ENCODE measurements at regions not wholly inside any gene's neighbourhood (a gene's known extent, or its start where the extent isn't known, plus 50 kb on each side); places are given as distances from the start of the nearest gene placed in this dataset.

- H3K4me3 ChIP-seq: no peak overlapping the region
- H3K27ac ChIP-seq: no peak overlapping the region
- no peaks in the 10 kb centered on the region for H3K9me3 ChIP-seq
- TF ChIP-seq POLR2A (IDR thresholded peaks at IDR 0.05): no peak
- TF ChIP-seq CTCF (IDR thresholded peaks at IDR 0.05 in 4 of 5, conservative IDR thresholded peaks at IDR 0.05 in 1 of 5): no peak
- in situ Hi-C loops (cut with MboI; ENCODE audit: low sequenced_read_pairs in 4 of 4): no loop called here
- H3K27me3 ChIP-seq: no peaks in the 10 kb centered on the region
- no peak for ATAC-seq
- H3K36me3 ChIP-seq: no peaks in the 10 kb centered on the region
- intact Hi-C loops (cut with DNase I; ENCODE audit: low total_unique reads): no loop called here
- DNase-seq: no peak
- peaks cover 0 to 4% of the 10 kb centered on the region in 2 donors for H3K4me1 ChIP-seq
Measured at GRCh38 chr20:58059260-58059544, 169.3 kb downstream of the ANKRD60 start.

DNA sequence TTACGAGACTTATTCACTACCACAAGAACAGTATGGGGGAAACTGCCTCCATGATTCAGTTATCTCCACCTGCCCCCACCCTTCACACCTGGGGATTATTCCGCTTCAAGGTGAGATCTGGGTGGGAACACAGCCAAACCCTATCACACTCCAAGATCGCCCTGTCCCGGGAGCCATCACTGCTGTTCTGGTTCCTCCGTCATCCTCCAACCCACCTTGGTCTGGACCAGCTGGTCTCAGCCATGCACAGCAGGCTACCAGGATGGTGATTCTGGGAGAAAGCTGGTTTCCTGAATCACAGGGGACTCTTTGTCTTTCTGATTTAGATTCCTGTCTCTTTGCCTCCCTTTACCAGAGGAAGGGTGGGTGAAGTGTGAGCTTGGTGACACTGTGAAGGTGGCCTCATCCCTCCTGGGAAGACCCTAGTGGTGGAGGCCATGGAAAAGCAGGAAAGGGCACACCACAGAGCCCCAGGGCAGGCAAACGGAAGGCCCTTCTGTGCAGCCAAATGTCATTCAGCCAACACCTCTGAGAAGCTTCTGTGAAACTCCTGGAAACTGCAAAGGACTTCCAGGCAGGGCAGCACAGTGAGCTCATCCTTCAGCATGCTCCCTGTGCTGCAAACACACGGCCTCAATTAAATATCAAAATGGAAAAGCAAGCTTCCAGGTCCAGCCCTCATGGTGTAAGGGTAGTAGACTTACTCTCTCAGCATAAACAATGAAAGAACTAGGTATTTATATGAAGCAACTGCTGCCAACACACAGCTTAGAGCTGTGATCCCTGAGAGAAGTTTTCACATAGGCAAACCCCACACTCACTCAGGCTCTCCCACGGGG is 169.8 kb downstream of the ANKRD60 start:
- H3K36me3 ChIP-seq: no peaks in the 10 kb centered on the region
- DNase-seq (no peak), ATAC-seq (no peak)
- intact Hi-C loops (cut with DNase I; ENCODE audit: low total_unique reads): no loop called here
- H3K4me3 ChIP-seq: no peak overlapping the region
- TF ChIP-seq CTCF (IDR thresholded peaks at IDR 0.05 in 4 of 5, conservative IDR thresholded peaks at IDR 0.05 in 1 of 5) (no peak), POLR2A (IDR thresholded peaks at IDR 0.05) (no peak)
- H3K27me3 ChIP-seq: no peaks in the 10 kb centered on the region
- H3K27ac ChIP-seq: no peak overlapping the region
- H3K9me3 ChIP-seq: no peaks in the 10 kb centered on the region
- in situ Hi-C loops (cut with MboI; ENCODE audit: low sequenced_read_pairs in 4 of 4): no loop called here
- peaks cover 0 to 4% of the 10 kb centered on the region in 2 donors for H3K4me1 ChIP-seq

DNA sequence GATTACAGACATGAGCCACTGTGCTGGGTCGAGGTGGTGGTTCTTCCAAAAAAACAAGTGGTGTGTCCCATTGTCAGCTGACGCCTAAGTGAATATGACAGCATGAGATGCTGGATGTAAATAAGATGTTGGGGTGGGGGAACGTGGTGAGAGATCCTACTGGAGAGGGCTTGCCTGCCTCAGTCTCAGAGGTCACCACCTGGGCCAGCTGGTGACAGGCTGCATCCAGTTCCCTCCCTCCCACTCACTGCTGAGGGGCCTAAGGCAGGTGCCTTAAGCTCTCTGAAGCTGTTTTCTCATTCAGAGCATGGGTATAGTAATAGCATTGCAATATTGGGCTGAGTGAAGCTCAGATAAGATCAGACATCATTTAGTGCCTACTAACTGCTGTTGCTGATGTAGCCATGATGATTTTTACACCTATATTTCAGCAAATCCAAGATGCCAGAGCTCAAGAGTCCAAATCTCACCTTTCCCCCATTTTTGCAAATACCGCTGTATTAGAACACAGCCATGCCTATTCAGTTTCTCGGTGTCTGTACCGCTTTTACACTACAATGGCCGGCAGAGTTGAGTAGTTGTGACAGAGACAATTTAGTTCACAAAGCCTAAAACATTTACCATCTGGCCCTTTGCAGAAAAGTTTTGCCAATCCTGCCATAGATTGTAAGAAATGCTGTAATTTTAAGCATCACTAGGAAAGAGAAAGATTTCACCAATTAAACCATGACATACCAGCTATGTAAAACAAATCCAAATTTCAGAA is 171.3 kb downstream of the ANKRD60 start:
- Histone ChIP-seq H3K27ac (no peak overlapping the region), H3K4me3 (no peak overlapping the region), H3K4me1 (peaks cover 0 to 4% of the 10 kb centered on the region in 2 donors), H3K36me3 (no peaks in the 10 kb centered on the region), H3K27me3 (no peaks in the 10 kb centered on the region), H3K9me3 (no peaks in the 10 kb centered on the region)
- intact Hi-C loops (cut with DNase I; ENCODE audit: low total_unique reads): no loop called here
- no peak for DNase-seq
- no peak for TF ChIP-seq CTCF (IDR thresholded peaks at IDR 0.05 in 4 of 5, conservative IDR thresholded peaks at IDR 0.05 in 1 of 5)
- TF ChIP-seq POLR2A (IDR thresholded peaks at IDR 0.05): no peak
- in situ Hi-C loops (cut with MboI; ENCODE audit: low sequenced_read_pairs in 4 of 4): no loop called here
- no peak for ATAC-seq

- Histone ChIP-seq H3K4me3 (no peak overlapping the region), H3K9me3 (no peaks in the 10 kb centered on the region), H3K27me3 (no peaks in the 10 kb centered on the region), H3K27ac (no peak overlapping the region), H3K36me3 (no peaks in the 10 kb centered on the region), H3K4me1 (peaks cover 0 to 4% of the 10 kb centered on the region in 2 donors)
- intact Hi-C loops (cut with DNase I; ENCODE audit: low total_unique reads): no loop called here
- DNase-seq (no peak), ATAC-seq (no peak)
- TF ChIP-seq POLR2A (IDR thresholded peaks at IDR 0.05) (no peak), CTCF (IDR thresholded peaks at IDR 0.05 in 4 of 5, conservative IDR thresholded peaks at IDR 0.05 in 1 of 5) (no peak)
- in situ Hi-C loops (cut with MboI; ENCODE audit: low sequenced_read_pairs in 4 of 4): no loop called here
Measured at GRCh38 chr20:58056021-58056591, 172.3 kb downstream of the ANKRD60 start.
